ENCODE measurements at regions not wholly inside any gene's neighbourhood (a gene's known extent, or its start where the extent isn't known, plus 50 kb on each side); places are given as distances from the start of the nearest gene placed in this dataset.

DNA sequence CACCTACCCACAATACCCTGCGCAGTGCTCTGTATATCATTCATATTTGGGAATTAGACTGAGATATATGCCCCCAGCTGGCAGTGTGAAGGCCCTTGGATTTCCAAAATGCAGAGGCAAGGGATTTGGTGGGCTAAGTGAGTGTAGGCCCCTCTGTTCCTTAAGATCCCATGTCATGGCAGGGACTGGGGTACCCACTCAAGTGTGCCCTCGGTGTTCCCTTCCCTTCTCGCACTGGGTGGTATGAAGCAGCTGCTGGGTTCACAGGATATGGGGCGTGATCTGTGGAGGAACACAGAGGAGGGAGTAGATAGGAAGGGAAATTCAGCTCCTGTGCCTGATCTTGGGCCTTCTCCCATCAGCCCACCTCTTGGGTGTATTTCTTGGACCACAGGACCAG, 63.1 kb upstream of the VASH1 start:
- ChIA-PET POLR2A (no interaction called here), CTCF (interaction anchor here (4.8 kb wide), 1 partner anchor 11 kb away, joined by 34 read pairs; no protein-coding TSS in a partner anchor)
- TF ChIP-seq, protein P1, sequence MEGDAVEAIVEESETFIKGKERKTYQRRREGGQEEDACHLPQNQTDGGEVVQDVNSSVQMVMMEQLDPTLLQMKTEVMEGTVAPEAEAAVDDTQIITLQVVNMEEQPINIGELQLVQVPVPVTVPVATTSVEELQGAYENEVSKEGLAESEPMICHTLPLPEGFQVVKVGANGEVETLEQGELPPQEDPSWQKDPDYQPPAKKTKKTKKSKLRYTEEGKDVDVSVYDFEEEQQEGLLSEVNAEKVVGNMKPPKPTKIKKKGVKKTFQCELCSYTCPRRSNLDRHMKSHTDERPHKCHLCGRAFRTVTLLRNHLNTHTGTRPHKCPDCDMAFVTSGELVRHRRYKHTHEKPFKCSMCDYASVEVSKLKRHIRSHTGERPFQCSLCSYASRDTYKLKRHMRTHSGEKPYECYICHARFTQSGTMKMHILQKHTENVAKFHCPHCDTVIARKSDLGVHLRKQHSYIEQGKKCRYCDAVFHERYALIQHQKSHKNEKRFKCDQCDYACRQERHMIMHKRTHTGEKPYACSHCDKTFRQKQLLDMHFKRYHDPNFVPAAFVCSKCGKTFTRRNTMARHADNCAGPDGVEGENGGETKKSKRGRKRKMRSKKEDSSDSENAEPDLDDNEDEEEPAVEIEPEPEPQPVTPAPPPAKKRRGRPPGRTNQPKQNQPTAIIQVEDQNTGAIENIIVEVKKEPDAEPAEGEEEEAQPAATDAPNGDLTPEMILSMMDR (IDR thresholded peaks at IDR 0.05; ENCODE audit: control extremely low read depth, extremely low read depth, low read depth, missing control alignments) = no peak
- no peak for DNase-seq (ENCODE audit: extremely low spot score)

DNA sequence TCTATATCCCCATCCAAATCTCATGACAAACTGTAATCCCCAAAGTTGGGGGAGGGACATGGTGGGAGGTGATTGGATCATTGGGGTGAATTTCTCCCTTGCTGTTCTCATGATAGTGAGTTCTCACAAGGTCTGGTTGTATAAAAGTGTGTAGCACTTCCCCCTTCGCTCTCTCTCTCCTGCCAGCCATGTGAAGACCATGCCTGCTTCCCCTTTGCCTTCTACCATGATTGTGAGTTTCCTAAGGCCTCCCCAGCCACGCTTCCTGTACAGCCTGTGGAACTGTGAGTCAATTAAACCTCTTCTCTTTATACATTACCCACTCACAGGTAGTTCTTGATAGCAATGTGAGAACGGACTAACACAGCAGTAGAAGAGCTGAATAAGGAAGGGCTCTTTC, 62.6 kb upstream of the VASH1 start:
- DNase-seq (ENCODE audit: extremely low spot score) = no peak
- CTCF ChIA-PET = interaction anchor here (4.8 kb wide), 1 partner anchor 11 kb away, joined by 34 read pairs; no protein-coding TSS in a partner anchor
- TF ChIP-seq, protein P1 (IDR thresholded peaks at IDR 0.05; ENCODE audit: control extremely low read depth, extremely low read depth, low read depth, missing control alignments) = no peak
- POLR2A ChIA-PET = no interaction called here

DNA sequence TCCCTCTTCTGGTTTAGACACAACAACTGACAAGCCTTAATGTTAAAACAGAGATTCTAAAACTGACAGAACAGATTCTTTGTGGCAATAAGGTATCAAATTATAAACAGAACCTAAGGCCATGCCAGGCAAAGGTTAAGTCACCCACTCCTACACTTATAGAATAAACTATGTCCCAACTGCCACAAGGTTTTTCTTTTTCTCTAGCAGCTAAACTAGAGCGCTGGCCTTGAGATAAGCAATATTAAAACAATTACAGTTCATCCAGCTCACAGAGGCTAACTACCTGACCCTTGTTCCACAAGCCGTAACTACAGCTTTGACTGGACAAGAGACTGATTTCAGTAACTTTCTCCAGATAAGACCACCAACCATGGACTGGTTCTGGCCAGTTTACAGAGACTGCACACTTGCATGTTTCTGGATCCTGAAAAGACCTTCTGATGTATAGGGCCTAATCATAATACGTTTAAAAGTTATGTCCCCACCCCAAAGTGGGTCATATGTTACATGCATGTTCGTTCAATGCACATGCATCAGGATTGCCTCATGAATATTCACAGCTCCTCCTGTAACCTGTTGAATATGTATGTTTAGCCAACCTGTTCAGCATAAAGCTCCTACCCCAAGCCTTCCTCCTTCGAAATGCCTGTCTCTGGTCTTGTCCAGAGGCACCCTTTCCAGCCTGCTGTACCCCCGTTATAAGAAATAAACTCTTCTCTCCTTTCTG, 61.9 kb upstream of the VASH1 start:
- no peak for DNase-seq (ENCODE audit: extremely low spot score)
- POLR2A ChIA-PET = no interaction called here
- TF ChIP-seq, protein P1 (IDR thresholded peaks at IDR 0.05; ENCODE audit: control extremely low read depth, extremely low read depth, low read depth, missing control alignments) = no peak
- CTCF ChIA-PET = interaction anchor here (4.8 kb wide), 1 partner anchor 10 kb away, joined by 34 read pairs; no protein-coding TSS in a partner anchor

DNA sequence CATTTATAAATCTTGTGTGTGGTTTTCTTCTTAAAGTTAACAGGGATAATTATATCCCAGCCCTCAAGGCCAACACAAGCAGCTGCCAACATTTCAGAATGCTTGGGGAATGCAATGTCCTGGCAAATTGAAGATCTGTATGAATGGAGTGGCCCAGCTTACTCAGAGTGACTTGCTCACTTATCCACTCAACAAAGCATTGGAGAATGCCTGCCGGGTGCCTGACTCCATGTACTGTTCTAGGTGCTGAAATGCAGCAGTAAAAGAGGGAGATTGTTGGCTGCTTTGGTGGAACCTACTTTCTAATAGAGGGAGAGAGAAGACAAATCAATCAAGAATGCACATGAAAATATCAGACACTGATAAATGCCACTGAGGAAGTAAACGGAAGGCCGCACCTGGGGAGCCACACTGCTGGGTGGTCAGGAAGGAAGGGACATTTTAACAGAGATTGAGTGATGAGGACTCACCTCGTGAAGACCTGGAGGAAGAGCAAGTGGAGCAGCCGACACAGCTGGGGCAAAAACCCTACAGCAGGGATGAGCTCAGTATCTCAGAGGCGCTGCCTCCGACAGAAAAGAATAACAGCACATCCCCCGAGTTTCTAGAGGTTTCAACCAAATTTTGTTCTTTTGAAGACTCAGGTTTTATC, 61.2 kb upstream of the VASH1 start:
- no peak for DNase-seq (ENCODE audit: extremely low spot score)
- POLR2A ChIA-PET = no interaction called here
- TF ChIP-seq, protein P1 (IDR thresholded peaks at IDR 0.05; ENCODE audit: control extremely low read depth, extremely low read depth, low read depth, missing control alignments) = no peak
- CTCF ChIA-PET = interaction anchor here (4.8 kb wide), 1 partner anchor 10 kb away, joined by 34 read pairs; no protein-coding TSS in a partner anchor

DNA sequence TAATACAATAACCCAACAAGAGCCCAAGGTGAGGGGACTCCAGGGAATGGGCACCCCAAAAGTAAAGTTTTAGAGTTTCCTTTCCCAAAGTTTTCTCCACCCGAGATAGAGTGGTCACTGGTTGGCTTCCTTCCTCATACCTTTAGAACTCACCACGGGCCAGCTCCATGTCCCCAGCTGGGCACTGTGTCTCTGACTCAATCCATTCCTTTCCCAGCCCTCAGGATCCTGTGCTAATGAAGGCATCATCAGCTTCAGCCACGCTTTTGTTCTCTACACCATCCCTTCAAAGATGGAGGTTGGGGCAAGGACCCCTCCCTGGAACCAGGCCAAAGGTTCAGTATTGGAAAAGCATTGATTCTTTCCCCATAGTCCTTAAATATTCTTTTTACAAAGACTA, 59.8 kb upstream of the VASH1 start:
- ChIA-PET POLR2A (no interaction called here), CTCF (interaction anchor here (1.0 to 4.8 kb wide), 3 partner anchors 8 to 26 kb away, joined by 3 to 34 read pairs (median 3); no protein-coding TSS in a partner anchor)
- TF ChIP-seq, protein P1 (IDR thresholded peaks at IDR 0.05; ENCODE audit: control extremely low read depth, extremely low read depth, low read depth, missing control alignments) = no peak
- no peak for DNase-seq (ENCODE audit: extremely low spot score)

DNA sequence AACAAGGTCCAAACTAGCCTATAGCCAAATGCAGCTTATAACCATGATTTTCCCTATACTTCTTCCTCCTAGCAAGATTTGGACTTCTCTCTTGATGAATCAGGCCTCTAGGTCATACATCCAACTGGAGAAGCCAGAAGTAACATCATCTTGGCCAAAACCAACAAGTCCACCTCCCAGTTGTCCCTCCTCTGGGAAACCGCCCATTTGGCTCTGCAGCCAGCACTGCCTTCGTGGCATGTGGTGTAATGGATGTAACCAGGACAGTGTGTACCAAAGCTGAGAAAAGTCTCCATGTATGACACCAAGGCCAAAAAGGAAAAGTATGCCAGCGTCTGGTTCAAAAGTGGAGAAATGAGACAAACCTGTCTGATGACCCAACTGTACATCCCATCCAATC, 59.3 kb upstream of the VASH1 start:
- TF ChIP-seq, protein P1 (IDR thresholded peaks at IDR 0.05; ENCODE audit: control extremely low read depth, extremely low read depth, low read depth, missing control alignments) = no peak

More for the DNA sequence above, 59.3 kb upstream of the VASH1 start:
- no peak for DNase-seq (ENCODE audit: extremely low spot score)
- POLR2A ChIA-PET = no interaction called here
- CTCF ChIA-PET = interaction anchor here (1.1 to 4.8 kb wide), 3 partner anchors 8 to 83 kb away, joined by 3 to 34 read pairs (median 3); no protein-coding TSS in a partner anchor
